GM18870 (cell line): ENCODE measurements at regions not wholly inside any gene's neighbourhood (a gene's known extent, or its start where the extent isn't known, plus 50 kb on each side); places are given as distances from the start of the nearest gene placed in this dataset.

Experiments
- ATAC-seq: cut with Tn5 transposase; IDR thresholded peaks from one replicate; pipeline ENCODE4 v1.9.1; 2021; ENCODE audit warnings: moderate library complexity; ENCODE audit not compliant: unreplicated experiment

GRCh38 chr5:98414938-98415337 lies 358.5 kb upstream of the RGMB start:
- ATAC-seq: no peak

DNA sequence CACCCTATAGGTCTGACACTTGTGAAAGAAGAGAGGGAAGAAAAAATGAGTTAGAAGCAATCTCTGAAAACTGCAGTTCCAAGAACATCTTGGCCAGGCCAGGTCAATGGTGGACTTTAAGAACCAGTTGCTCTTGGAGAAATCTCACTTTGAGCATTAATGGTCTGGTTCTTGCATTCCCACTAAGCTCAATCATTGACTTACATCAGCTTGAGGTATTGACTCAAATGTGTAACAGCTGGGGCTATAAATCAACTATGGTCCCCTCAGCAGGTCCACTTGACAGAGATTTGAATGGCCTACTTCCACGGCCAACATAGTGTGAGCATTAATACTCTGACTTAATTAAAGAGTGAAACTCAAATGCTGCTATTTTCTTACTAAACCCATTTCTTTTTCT lies 357.8 kb upstream of the RGMB start:
- ATAC-seq: no peak

- ATAC-seq: no peak
These were observed 356.9 kb upstream of the RGMB start for GRCh38 chr5:98416541-98416940.

DNA sequence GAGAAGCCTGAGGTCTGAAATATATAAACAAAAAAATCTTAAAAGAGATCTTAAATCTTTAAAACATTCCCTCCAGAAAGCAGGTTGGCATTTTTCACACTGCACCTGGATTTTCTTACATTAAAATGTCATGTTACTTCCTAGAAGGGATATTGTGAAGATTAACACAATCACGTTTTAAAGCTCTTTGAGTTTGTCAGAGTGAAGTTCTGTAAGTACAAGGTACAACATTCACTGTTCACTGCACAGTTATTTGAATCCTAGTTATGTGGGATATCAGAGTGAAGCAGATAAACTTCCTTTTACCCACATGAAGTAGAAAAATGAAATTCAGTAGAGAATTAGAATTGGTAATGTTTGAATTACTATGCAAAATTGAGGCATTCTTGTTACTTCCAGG lies 353.6 kb upstream of the RGMB start:
- ATAC-seq: no peak

DNA sequence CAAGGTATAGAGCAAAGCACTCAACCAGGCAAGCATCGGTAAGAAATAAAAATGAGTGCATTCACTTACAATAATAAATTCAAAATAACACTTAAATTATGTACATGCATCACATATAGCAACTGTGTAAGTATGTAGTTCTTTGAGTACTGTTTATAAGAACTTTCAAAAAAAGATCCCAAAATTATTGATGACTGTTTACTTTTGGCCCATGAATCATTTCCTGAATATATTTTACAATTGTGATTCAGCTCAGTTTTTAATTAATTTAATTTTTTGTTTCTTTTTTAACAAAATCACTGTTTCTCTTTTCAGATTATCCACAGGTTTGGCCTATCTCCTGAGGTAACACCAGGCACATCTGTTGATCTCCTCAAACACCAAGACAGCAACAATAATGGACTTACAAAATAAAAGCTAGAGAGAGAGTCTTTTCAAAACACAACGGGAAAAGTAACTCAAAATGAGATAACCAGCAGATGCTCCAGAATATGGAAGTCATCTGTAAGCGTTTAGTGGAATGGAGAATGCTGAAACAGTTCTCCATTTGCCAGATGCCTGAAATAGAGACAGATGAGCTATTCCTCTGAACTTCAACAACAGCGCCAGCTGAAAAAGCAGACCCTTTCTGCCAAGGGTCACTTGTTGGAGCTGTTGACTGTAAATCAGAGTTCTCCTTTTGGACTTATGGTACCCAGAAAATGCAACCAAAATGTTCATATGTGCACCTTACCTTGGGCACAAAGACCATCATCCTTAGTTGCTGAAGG lies 348.6 kb upstream of the RGMB start:
- no peak for ATAC-seq

DNA sequence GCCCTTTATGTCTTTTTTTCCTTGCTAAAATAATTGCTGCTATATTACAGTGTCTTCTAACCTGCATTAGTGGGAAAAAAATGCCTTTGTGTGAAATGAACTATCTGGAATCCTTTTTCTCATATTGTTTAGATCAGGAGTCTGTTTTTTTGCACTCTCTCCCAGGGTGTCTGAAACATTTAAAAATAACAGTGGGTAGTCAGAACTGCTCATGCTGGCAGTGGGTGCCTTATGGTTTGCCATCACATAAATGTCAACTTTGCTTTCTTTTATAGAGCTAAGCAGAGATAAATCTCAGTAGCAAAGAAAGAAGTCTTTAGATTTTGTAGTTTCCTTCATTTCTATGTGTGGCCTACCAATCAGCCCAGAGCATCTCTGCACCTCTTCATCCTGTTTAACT lies 347.8 kb upstream of the RGMB start:
- no peak for ATAC-seq

- peak; percentile 79 for ATAC-seq
These were observed 344.7 kb upstream of the RGMB start for GRCh38 chr5:98428806-98429205.

GRCh38 chr5:98432378-98432777 lies 341.1 kb upstream of the RGMB start:
- no peak for ATAC-seq

GRCh38 chr5:98433022-98433421 lies 340.4 kb upstream of the RGMB start:
- no peak for ATAC-seq

DNA sequence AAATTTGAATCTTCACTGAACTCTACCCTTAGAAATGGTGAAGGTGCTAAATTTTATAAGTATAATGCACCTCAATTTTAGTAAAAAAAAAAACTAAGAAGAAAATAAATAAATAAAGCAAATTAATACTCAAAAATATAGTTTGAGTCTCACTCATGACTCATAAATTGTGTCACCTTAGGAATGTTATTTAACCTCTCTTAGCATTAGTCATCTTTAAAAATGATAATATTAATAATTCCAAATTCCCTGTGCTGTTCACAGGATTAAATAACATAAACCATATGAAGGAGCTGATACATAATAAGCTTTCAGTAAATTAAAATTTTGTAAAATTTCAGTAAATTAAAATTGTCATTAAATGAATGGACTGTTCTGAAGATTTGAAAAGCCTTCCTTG lies 339.8 kb upstream of the RGMB start:
- no peak for ATAC-seq

GRCh38 chr5:98436667-98437066 lies 336.8 kb upstream of the RGMB start:
- no peak for ATAC-seq

DNA sequence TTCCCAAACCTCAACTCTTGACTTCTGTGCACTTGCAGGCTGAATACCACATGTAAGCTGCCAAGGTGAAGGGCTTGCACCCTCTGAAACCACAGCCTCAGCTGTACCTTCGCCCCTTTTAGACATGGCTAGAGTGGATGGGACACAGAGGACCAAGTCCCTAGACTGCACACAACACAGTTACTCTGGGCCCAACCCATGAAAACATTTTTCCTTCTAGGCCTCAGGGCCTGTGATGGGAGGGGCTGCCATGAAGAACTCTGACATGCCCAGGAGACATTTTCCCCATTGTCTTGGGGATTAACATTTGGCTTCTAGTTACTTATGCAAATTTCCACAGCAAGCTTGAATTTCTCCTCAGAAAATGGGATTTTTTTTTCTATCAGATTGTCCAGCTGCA lies 331.0 kb upstream of the RGMB start:
- no peak for ATAC-seq

GRCh38 chr5:98443881-98444280 lies 329.6 kb upstream of the RGMB start:
- no peak for ATAC-seq

GRCh38 chr5:98453296-98453695 lies 320.2 kb upstream of the RGMB start:
- ATAC-seq: no peak

DNA sequence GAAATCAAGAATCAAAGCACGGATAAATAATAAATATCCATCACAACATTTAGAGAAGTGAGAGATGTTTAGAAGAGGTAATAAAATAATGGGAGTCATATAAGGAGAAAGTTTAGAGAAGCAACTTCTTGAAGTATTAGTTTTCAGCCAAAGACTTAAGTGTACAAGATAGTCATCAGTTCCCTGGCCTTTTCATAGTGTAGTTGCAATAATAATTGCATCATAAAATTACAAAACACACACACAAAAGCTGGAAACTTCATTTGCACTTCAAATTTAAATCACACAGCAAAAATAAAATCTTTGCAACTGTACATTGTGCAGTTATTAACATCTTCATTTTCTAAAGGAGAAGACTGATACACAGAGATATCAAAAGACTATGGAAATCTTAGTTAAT lies 319.1 kb upstream of the RGMB start:
- no peak for ATAC-seq

GRCh38 chr5:98454904-98455303 lies 318.6 kb upstream of the RGMB start:
- ATAC-seq: no peak

GRCh38 chr5:98455665-98456064 lies 317.8 kb upstream of the RGMB start:
- no peak for ATAC-seq

DNA sequence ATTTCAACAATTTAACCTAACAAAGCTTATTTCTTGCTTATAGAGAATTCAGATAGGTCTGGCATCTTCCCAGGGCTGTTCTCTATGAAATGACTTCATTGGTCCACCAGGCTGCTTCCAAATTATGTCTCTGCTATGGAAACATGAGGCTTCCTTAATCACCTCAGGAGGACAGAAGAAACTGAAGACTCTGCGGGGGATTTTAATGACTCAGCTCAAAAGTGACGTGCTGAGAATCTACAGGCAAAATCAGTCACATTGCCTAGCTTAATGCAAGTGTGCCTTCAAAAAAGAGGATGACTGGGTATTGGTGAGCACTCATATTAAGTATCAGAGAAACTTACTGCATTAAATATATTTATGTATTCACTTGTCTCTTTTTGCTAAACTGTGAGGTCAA lies 315.5 kb upstream of the RGMB start:
- ATAC-seq: no peak

- ATAC-seq: no peak
These were observed 314.7 kb upstream of the RGMB start for GRCh38 chr5:98458726-98459125.

DNA sequence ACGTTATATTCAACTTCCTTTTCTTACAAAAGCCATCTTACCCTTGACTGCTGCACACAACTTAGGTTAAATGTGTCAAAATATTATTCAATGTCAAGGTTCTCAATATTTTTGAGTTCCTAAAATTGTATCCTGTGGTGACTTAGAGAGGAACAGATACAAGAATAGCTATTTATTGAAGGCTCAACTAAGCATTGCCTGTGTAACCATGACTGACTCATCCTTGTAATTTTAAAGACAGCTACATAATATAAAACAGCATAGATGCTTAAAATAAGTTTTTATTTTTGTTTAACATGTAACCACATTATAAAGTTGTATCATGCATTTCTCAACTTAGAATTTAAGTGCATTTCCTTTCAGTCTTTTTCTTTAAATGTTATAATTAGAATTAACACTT lies 312.9 kb upstream of the RGMB start:
- ATAC-seq: no peak

DNA sequence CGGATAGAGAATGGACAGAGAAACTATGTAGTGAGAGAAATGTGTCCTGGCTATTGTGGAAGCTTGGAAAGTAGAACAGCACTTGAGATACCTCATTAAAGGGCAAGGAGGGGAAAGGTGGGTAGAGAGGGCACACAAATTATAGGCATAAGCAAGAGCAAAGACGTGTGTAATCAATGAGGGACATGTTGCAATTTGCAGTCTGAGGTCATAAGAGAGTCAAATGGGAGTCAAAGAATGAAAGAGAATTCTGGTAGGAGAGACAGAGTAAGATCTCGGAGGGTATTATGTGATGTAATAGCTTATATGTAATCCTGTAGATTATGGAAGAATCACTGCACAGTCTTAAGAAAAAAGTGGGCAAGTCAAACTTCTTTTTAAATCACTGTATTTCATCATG lies 312.0 kb upstream of the RGMB start:
- ATAC-seq: no peak

DNA sequence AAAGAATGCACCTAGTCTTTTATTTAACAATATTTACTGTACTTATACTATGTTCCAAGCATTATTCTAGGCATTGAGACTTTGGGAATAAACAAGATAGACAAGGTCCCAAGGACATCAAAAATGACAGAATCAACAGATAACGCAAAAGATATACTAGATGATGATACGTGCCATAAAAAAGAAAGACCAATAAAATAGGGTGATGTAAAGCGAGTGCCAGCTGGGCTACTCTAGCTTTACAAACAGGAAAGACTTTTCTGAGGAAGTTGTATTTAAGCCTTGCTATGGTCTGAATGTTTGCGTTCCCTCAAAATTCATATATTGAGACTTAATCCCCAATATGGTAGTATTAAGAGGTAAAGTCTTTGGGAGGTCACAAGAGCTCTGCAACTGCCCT lies 310.2 kb upstream of the RGMB start:
- no peak for ATAC-seq

- no peak for ATAC-seq
These were observed 309.8 kb upstream of the RGMB start for GRCh38 chr5:98463676-98464075.
